ENCODE measurements at regions not wholly inside any gene's neighbourhood (a gene's known extent, or its start where the extent isn't known, plus 50 kb on each side); places are given as distances from the start of the nearest gene placed in this dataset.

GRCh38 chr9:79378107-79378506, 193.7 kb upstream of the TLE4 start:
- TF ChIP-seq CTCF (IDR thresholded peaks at IDR 0.05; ENCODE audit: control extremely low read depth in 1 of 3, insufficient read depth in 1 of 3, low read depth in 1 of 3, low read length in 3 of 3): no peak
- TF ChIP-seq CHD1 (IDR thresholded peaks at IDR 0.05; ENCODE audit: low read depth, low read length): no peak
- TF ChIP-seq EZH2 (IDR thresholded peaks at IDR 0.05; ENCODE audit: low read depth, low read length, severe bottlenecking): no peak
- no peak for TF ChIP-seq MAX (IDR thresholded peaks at IDR 0.05)
